HG03097 (cell line): ENCODE measurements at regions not wholly inside any gene's neighbourhood (a gene's known extent, or its start where the extent isn't known, plus 50 kb on each side); places are given as distances from the start of the nearest gene placed in this dataset.

Experiments used
- ATAC-seq: cut with Tn5 transposase; IDR thresholded peaks from one replicate; pipeline ENCODE4 v1.9.1; 2021; ENCODE audit not compliant: unreplicated experiment, low FRiP score

DNA sequence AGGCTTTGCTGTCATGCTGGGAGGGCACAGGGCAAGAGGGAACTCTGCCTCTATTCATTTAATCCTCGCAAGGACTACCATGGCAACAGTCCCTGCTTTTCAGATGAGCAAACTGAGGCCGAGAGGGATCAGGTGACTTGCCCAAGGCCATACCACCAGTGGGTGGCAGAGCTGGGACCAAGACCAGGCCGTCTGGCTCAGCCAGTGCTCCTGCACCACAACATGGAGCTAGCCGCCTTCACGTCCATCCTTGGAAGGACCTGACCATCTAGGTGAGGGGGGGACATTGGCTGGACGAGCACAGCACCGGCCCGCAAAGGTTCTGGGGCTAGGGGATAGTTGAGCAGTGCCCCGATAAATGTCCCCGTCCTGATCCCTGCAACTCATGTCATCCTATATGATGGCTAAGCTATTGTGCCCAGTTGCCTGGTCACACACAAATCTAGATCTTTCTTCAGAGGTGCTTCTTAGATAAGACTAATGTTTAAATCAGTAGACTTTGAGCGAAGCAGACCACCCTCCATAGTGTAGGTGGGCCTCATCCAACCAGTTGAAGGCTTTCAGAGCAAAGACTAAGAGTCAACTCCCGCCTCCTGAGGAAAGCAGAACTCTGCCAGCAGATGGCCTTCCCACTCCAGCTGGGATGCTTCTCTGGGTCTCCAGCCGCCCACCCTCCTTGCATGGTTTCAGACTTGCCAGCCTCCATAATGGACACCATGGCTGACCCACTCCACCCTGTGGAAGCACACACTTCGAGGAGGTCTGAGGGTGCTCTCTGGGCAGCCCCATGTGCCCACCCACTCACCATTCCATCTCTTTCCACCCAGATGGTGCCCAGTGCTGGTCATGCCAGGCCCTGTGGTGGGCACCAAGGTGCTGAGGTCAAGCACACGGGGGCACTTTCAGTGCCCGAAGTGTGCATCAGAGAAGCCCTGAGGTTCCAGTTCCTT, 214.8 kb upstream of the RAB6C start:
- no peak for ATAC-seq

DNA sequence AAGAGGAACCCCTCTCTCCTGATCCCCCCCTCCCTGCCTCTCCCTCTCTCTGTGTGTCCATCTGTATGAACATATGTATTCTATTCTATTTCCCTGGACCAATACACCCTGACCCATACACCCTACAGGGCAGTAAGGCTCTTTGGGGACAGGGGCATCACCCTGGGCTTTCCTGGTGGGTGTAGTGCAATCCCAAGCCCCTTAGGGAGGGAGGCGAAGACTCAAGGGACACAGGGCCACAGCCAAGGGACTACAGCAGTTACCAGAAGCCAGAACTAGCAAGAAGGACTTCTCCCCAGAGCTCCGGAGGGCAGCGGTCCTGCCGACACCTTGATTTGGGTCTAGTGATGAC, 214.2 kb upstream of the RAB6C start:
- no peak for ATAC-seq

DNA sequence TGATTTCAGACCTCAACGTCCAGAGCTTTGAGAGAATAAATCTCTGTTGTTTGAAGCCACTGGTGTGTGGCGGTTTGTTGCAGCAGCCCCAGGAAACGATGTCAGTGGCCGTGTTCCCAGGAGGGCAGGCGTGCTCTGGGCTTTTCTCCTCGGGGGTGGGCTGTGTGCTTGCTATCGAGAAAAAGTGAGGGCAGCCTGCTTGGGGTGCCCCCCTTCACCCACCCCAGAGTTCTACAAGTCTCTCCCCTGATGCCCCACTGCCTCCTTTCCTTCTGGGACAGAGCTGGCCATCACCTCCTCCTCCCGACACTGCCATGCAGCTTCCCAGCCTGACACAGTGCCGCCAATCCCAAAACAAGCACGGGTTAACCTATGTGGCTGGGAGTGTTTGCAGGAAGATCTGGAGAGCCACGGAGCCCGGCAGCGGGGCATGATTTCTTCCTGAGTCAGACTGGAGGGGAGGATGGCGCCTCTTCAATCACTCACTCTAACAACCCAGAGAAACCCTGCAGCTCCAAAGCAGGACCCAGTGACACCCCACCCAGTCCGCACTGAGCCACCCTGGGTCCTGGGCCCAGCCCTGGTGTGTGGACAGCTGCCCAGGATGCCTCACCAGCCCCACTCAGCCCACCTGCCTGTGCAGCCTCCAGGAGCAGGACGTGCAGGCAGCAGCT, 213.7 kb upstream of the RAB6C start:
- no peak for ATAC-seq

DNA sequence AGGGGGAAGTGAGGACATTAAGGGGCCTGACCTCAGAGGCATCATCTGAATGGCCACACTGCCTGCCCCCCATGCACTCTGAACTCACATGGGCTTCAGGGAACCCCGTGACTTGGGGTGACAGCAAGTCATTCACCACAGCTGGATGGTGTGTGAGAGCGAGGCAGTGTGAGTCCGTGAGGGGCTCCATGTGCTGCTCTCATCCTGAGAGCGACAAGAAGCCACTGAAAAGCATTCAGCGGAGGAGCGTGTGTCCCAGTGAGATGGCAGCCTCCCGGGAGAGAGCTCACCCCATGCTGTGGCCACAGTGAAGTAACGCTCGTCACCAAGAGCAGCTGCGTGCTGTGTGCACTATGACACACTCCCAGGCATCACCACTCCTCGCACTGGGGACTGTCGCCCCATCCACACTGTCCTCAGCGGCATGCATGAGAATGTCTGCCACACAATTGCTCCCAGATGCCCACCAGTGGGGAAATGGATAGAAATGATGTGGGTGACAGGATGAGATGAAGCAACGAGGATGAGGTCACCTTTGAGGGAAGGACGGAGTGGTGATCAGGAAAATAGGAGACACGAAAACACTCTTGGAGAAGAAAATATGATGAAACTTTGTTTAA, 213.0 kb upstream of the RAB6C start:
- ATAC-seq = no peak

DNA sequence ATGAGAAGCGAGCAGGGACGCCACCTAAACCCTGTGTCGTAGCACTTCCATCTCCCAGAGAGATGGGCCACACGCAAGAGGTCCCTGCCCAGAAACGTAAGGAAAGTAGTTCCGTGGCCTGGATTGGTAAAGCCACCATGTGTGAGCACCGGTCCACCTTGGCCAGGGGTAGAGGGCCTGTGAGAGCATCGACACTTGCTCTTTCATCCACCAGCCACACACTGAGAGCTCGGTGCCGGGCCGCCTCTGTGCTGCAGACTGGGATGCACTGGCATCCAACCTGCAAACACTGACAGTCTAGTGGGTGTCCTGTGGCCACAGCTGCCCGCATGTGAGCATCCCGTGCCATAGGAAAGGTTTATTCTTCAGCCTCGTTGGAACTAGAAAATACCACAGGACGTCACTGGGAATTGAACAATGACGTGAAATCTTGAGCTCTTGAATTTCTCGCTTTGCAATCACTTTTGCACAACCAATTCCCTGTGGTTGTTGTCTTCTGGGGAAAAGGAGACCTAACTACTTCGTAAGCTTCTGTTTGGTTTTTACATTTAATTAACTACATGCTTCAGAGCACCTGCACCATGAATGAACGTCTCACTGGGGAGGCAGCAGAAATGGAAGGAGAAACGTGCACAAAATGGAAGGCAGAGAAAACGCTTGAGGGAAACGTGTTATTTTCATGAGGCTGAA, 212.0 kb upstream of the RAB6C start:
- ATAC-seq = no peak

DNA sequence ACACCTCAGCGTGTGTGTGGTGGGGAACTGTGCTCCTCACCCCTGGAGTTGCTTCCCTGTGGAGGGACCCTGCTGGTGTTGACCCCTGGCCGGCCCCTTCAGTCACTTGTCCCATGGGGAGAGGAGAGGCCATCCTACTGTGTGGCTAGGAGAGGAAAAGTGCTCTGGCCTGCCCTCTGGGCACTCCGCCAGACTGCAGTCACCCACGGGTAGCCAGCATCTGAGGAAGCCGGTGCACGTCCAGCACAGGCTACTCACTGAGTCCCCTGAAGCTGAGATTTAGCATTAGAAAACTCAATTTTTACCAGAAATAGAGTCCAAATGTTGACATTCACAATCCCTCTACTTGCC, 211.5 kb upstream of the RAB6C start:
- no peak for ATAC-seq

DNA sequence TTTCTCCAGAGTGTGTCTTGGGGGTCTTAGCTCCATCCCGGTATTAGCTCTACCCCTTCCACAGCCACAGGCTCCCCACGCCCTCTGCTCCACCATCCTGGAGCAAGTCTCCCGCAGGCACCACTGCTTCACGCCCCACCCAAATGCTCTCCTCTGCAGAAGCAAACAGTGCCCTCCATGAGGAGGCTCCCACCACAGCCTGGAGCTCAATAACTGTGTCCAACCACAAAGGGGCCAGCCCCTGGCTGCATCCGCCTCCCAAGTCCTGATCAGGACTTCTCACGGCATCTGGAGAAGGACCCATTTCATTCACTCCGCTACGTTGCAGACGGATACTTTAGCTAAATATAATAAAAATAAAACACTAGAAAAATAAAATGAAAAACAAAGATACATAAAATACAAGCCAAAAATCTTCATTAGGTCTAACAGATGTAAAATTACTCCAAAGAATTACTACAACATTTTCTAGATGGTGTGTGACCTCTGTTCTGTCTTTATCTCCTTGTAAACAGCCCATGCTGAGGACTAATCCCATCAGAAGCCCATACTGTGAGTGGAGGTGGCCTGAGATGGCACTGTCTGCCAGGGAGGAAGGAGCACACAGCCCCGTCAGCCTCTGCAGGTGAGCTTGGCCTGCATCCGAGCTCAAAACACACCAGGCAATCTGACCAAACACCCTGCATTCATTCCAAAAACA, 210.8 kb upstream of the RAB6C start:
- ATAC-seq = no peak

DNA sequence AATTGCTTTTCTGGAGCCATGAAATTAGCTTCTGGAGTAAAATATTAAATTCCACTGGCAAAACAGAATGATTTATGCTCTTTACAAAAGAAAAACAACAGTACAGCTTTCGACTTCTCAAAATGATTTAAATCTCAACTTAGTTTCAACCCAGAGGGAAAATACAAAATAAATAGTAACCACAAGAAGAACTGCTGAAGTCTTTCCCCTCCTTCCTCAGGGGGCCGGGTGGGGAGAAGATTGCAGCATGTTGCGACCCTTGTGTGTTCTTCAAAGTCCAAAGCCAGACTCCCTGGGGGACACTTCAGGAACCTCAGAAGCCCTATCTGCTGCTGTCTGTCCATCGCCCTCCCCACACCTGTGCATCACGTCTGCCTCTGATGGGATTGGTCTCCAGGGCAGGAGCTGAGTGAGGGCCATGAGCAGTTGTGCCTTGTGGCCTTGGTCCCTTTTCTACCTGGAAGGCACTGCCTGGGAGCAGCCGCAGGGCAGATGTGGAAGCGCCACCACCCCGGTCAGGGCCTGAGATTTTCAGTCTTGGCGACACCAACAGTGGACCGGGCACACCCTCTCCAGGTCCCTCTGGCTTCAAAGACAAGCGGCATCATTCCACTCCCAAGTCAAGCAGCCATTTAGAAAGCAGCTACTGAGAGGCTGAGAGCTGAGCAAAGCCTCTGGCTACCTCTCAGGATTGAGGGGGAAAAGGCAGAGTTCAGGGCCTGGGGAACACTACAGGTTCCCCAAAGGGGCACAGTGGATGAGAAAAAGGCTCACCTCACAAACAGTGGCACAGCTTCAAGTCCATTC, 210.1 kb upstream of the RAB6C start:
- no peak for ATAC-seq

DNA sequence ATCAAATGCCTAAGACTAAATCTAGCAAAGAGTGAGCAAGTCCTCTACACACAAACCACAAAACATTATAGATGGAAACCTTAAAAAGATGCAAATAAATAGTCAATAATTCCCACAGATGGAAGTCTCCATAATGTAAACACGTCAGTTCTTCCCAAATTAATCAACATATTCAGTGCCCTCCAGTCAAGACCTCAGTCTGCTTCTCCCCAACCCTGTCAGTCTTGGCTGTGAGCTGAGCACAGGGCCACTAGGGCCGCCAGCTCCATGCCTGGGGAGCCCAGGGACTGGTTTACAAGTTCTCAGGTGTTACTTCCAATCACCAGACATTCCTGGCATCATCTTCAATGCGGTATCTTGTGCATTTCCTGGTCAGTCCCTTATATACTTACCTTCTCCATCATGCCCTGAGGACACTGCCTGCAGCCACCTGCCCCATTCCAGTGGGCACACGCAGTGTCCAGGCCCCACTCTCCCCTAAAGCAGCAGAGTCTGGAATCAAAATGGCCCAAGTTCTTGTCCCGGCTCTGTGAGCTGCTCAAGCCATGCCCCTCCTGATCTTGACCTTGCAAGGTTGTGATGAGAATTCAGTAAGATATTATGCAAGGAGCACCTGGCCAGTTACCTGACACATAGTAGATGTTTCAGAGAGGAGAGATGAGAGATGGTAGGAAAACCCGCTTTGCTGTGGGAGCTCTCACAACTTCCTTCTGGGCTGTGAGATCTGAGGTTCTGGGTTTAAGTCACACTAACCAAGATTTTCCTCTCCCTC, 207.9 kb upstream of the RAB6C start:
- ATAC-seq = no peak

DNA sequence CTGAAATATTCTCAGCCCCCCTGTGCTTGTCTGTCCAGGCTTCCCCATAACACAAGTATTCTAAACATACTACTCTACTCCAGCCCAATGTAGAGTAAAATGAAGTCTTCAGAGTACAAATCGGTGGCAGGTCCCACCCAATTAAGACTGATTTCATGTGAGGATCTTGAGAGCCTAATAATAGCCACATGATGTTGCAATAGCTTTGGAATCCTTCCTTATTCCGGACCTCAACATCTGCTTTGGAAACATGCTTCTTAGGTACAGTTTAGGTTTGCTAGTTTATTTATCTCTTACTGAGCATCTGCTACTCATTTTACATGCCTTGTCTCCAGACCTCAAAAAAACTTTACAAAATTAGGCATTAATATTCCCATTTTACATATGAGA, 207.3 kb upstream of the RAB6C start:
- no peak for ATAC-seq

DNA sequence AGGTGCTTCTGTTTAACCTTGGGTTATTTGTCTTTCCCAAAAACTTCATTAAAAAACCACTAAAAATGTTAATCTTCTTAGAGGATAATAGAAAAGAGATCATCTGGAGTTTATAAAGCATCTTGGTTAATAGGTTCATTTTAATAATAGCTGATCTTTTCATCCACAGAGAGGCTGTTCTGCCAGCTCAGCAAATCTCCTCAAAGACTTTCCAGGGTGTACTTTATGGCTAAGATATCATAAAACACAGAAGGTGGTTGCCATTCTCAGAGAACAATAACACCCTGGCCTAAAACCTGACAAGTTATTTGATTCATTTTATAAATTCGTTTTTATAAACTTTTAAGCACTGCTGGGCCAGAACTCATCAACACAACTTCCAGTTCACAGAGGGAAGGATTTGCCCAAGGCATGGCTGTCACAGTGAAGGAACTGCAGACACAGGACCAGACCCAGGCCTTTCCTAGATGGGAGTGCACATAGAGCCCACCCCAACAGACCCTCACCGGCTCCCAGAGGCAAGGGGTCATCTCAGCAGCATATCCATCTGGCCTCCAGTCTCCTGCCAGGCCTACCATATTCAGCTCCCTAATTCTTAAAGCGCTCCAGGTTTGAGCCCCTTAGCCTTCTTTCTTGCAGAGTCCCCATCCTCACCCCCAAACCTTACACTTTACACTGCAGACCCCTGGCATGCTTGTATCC, 203.4 kb upstream of the RAB6C start:
- ATAC-seq = no peak

DNA sequence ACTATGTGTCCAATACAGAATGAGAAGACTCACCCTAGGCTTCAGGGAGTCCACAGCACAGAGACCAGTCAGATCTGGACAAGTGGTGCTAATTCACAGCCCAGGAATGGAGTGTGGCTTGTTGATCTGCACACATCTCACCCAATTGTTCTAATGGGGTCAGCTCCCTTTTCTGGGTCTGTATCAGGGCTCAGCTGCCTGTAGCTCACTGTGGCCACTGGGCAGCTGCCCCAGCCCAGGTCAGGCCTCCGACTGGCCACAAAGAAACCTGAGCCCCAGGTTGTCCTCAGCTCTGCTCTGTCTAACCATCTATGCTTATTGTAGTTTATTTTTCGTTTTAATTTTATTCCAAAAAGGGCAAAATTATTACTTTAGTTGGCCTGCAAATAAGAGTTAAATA, 202.3 kb upstream of the RAB6C start:
- ATAC-seq = no peak

DNA sequence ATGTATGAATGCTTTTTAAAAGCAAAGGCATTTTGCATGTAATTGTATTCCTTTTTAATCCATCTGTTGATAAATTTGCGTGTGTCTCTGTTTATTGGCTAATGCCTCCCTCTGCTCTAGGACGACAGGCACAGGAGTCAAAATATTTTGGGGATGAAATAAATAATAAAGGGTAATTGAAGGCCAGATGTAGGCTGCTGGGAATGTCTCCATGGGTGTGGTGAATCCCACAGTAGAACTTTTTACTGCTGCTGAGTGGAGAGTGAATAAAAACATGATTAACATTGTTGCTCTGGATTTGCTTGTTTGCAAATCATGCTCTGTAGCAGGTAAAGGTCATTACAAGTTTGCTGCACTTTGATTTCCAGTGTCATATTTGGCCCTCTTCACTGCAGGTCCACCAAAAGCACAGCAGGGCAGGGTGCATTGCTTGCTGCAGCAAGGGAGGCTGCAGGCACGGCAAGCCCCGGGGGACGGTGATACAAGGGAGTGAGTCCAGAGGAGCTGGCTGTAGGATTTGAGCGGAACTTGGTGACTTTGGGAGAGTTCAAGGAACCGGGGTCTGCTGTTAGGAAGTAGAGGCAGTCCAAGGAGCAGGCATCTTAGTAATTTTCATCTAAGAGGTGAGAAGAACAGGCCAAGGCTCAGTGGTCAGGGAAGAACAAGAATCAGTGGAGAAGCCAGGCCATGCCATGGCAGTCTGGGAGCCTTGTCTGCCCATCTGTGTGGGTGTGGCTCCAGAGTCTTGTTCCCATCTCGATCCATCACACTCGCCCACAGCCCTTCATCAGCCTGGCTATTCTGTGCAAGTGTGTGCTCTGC, 201.5 kb upstream of the RAB6C start:
- no peak for ATAC-seq

DNA sequence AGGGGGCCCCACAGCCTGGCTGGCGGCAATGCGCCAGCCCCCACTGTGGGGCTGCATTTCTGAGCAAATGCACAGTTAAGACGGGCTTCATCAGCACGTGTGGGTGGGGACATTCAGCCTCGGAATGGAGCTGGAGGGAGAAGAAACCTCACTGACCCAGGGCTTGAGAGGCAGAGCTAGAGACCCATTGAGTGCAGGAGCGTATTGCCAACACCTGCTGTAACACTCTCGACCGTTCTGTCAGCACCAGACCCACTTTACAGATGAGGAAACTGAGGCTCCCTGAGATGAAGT, 200.9 kb upstream of the RAB6C start:
- ATAC-seq = no peak

DNA sequence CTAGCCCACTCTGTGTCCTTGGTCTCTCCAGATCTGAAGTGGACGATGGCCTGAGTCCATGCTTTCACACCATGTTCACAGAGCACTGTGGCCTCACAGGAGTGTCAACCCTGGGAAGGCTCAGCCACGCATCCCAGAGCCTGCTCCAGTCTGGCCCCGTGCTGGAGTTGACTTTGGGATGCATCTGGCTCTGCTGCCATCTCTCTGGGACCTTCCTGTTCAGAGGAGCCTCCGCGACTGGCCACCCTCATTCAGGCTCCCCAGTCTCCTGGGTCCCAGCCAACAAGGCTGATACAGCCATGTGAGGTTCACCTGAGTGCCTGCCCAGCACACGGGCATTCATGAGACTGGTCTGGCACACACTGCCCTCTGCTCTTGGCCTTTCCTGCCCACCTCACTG, 199.7 kb upstream of the RAB6C start:
- no peak for ATAC-seq

DNA sequence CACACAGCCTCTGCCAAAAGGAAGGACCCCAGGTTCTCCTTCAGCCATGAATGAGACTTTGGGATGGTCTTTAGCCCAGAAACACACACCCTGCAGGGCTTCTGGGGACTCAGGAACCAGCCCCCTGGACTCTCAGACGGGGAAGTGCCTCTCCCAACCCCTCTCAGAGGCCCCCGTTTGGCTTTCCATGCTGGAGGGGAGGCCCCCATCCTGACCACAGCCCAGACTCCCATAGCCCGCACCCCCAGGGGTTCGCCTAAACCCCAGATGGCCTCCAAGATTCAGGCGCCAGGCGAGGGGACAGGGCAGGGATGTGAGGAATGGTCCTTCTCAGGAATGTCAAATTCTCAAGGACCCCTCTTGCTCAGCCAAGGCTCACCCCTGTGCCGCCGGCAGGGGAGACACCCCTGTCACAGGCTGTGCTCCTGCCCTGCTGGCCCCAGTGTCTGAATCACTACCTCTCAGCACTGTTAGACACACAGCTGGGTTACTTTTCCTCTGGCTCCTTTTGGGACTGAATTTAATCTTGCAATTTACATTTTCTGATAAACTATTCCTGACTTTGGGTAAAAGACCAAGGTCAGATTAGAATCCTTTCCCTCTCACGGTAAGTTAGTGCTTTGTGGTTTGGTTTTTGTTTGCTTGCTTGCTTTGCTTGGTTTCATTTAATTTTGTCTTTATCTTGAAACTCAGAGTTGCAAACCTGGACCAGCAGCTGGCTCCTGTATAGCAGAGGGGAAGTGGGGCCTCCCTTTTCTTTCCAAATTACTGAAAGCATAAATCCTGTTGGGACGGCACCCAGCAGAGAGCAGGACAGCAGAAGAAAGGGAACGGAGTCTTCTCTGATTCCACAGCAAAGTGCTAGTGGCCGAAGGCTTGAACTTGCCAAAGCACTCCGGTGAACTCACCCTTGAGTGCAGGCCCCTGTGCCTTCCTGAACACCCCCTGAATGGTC, 198.9 kb upstream of the RAB6C start:
- ATAC-seq = no peak
